HepG2 (cell line): ENCODE measurements at regions not wholly inside any gene's neighbourhood (a gene's known extent, or its start where the extent isn't known, plus 50 kb on each side); places are given as distances from the start of the nearest gene placed in this dataset.
"Not testable (repeated sequence)": the region's sequence is repeated elsewhere in the genome, so short reads cannot be mapped to it uniquely, and the experiment has no call there.

Source experiments
- ATAC-seq: fragments of 200-7000 bp; cut with Tn5 transposase; 3 replicates; pipeline ENCODE4 v1.9.1; 2020; ENCODE audit warnings: mild to moderate bottlenecking, moderate library complexity
- BruUV-seq: library from RNA; stranded (reverse); fragments of 400-500 nt; replicated peaks from 2 replicates; lab custom pipeline; 2021; lab: Mats Ljungman, UMichigan
- CTCF ChIA-PET: fragments of 300-600 bp; formaldehyde crosslinking; extraction: SDS; loops from one replicate; lab custom pipeline; 2021; ENCODE audit warnings: low total read pairs, inconsistent platforms, low intra/inter-chr PET ratio; lab: Yijun Ruan, JAX
- POLR2A ChIA-PET: fragments of 350-600 bp; sonication (Branson Sonifier 250); formaldehyde crosslinking; loops from one replicate; lab custom pipeline; 2020; ENCODE audit warnings: antibody characterized with exemption, inconsistent platforms; lab: Yijun Ruan, JAX
- DNase-seq: peaks from one replicate; pipeline ENCODE4 v3.0.0-alpha.2; 2015; ENCODE audit warnings: low spot score
- FAIRE-seq: peaks from 3 replicates; lab custom pipeline; 2011; peaks lifted over from hg19 to GRCh38; lab: Jason Lieb, UNC
- H2AFZ ChIP-seq: one replicate; pipeline ENCODE4 v1.6.1; 2011; ENCODE audit warnings: low read length, inconsistent platforms
- H3K27ac ChIP-seq: fragments of 300-600 bp; 3 replicates; pipeline ENCODE4 v1.8.0; 2011; ENCODE audit warnings: mixed run types, mild to moderate bottlenecking, mixed read lengths, low read length, inconsistent platforms; ENCODE audit not compliant: insufficient read depth; ENCODE audit errors: extremely low read length
- H3K27me3 ChIP-seq, 2 experiments: fragments of 200-600 bp in 1 of 2; 2 replicates in 1 of 2; 3 replicates in 1 of 2; pipeline versions ENCODE4 v1.6.0 to v1.8.0; 2011; ENCODE audit warnings: low read length in 2 of 2, mild to moderate bottlenecking in 2 of 2, moderate library complexity in 2 of 2, inconsistent platforms in 1 of 2; ENCODE audit not compliant: insufficient read depth in 2 of 2, control insufficient read depth in 1 of 2
- H3K36me3 ChIP-seq, 2 experiments: fragments of 200-600 bp in 1 of 2; replicated peaks in 1 of 2; 2 replicates in 1 of 2; 3 replicates in 1 of 2; pipeline versions ENCODE4 v1.5.1 to v1.8.0; 2011; ENCODE audit warnings: low read length in 2 of 2, inconsistent platforms in 1 of 2; ENCODE audit not compliant: insufficient read depth in 2 of 2, control insufficient read depth in 1 of 2
- H3K4me1 ChIP-seq: 2 replicates; pipeline ENCODE4 v1.5.1; 2012; ENCODE audit warnings: low read length, inconsistent platforms; ENCODE audit not compliant: insufficient read depth
- H3K4me2 ChIP-seq: 2 replicates; pipeline ENCODE4 v1.6.0; 2011; ENCODE audit warnings: low read depth, low read length, inconsistent platforms
- H3K4me3 ChIP-seq, 3 experiments: fragments of 200-600 bp in 1 of 3; sonication (generic), shearing (Covaris generic) in 1 of 3; replicated peaks in 1 of 3; 2 replicates each; pipeline ENCODE4 v1.5.1; 2011 to 2016; ENCODE audit warnings: low read length in 3 of 3, inconsistent platforms in 2 of 3, low read depth in 2 of 3, mild to moderate bottlenecking in 2 of 3, control low read depth in 1 of 3, mixed read lengths in 1 of 3; ENCODE audit not compliant: insufficient read depth in 1 of 3
- H3K79me2 ChIP-seq: one replicate; pipeline ENCODE4 v1.6.1; 2011; ENCODE audit warnings: low read length, inconsistent platforms; ENCODE audit not compliant: insufficient read depth
- H3K9ac ChIP-seq: 2 replicates; pipeline ENCODE4 v1.6.0; 2011; ENCODE audit warnings: mild to moderate bottlenecking, low read depth, low read length, inconsistent platforms; ENCODE audit not compliant: insufficient read depth
- H3K9me3 ChIP-seq: 2 replicates; pipeline ENCODE4 v1.5.1; 2012; ENCODE audit warnings: mild to moderate bottlenecking, low read length
- H4K20me1 ChIP-seq: 2 replicates; pipeline ENCODE4 v1.6.0; 2011; ENCODE audit warnings: inconsistent platforms, mild to moderate bottlenecking, low read length, moderate library complexity; ENCODE audit not compliant: insufficient read depth
- AFF4 ChIP-seq: sonication (generic); formaldehyde crosslinking; IDR thresholded peaks from 2 replicates; pipeline ENCODE4 v1.4.0; 2020; ENCODE audit warnings: missing genetic modification reagents
- CREM ChIP-seq, 2 experiments: sonication (generic) in 1 of 2; formaldehyde crosslinking in 1 of 2; IDR thresholded peaks; 2 replicates each; pipeline versions ENCODE4 v1.4.0 to v1.6.1; 2016 to 2020; ENCODE audit warnings: antibody characterized with exemption in 1 of 2, mild to moderate bottlenecking in 1 of 2, missing genetic modification reagents in 1 of 2
- JARID2 ChIP-seq: sonication (generic); formaldehyde crosslinking; IDR thresholded peaks from 2 replicates; pipeline ENCODE4 v1.8.1; 2023; ENCODE audit warnings: missing genetic modification reagents, inconsistent platforms; ENCODE audit not compliant: insufficient replicate concordance
- JUND ChIP-seq: sonication (generic); formaldehyde crosslinking; IDR thresholded peaks from 2 replicates; pipeline ENCODE4 v1.8.0; 2022; ENCODE audit warnings: mild to moderate bottlenecking, missing genetic modification reagents
- MAF1 ChIP-seq: sonication (generic); formaldehyde crosslinking; IDR thresholded peaks from 2 replicates; pipeline ENCODE4 v1.5.0; 2020; ENCODE audit warnings: missing genetic modification reagents, borderline replicate concordance
- MAFF ChIP-seq: IDR thresholded peaks from 2 replicates; pipeline ENCODE4 v1.6.1; 2011; ENCODE audit warnings: low read depth, low read length, improper control_type of control experiment
- MATR3 ChIP-seq: sonication (generic); formaldehyde crosslinking; IDR thresholded peaks from 2 replicates; pipeline ENCODE4 v1.4.0; 2020; ENCODE audit warnings: missing genetic modification reagents
- PRPF4 ChIP-seq: fragments of 200-400 bp; formaldehyde crosslinking; IDR thresholded peaks from 2 replicates; pipeline ENCODE4 v1.6.1; 2016; ENCODE audit warnings: low read length, low read depth; ENCODE audit not compliant: poor library complexity, severe bottlenecking
- SMAD9 ChIP-seq: sonication (generic); formaldehyde crosslinking; IDR thresholded peaks from 2 replicates; pipeline ENCODE4 v1.5.1; 2020; ENCODE audit warnings: mild to moderate bottlenecking, missing genetic modification reagents
- SP1 ChIP-seq, 2 experiments: fragments of 450-650 bp in 1 of 2; sonication (generic) in 1 of 2; formaldehyde crosslinking in 1 of 2; IDR thresholded peaks; 2 replicates each; pipeline versions ENCODE4 v1.4.0 to v1.6.1; 2016 to 2020; ENCODE audit warnings: missing genetic modification reagents in 1 of 2
- ZFP90 ChIP-seq: sonication (generic); formaldehyde crosslinking; IDR thresholded peaks from 2 replicates; pipeline ENCODE4 v1.8.0; 2022; ENCODE audit warnings: missing genetic modification reagents, mild to moderate bottlenecking, inconsistent platforms, borderline replicate concordance
- ZMAT3 ChIP-seq: sonication (generic); formaldehyde crosslinking; conservative IDR thresholded peaks from 2 replicates; pipeline ENCODE4 v1.7.0; 2021; ENCODE audit warnings: missing genetic modification reagents
- ZNF256 ChIP-seq: sonication (generic); formaldehyde crosslinking; conservative IDR thresholded peaks from 2 replicates; pipeline ENCODE4 v1.4.0; 2020; ENCODE audit warnings: missing genetic modification reagents
- ZNF333 ChIP-seq: sonication (generic); formaldehyde crosslinking; IDR thresholded peaks from 2 replicates; pipeline ENCODE4 v1.4.0; 2020; ENCODE audit warnings: mild to moderate bottlenecking, missing genetic modification reagents, borderline replicate concordance
- ZNF746 ChIP-seq: sonication (generic); formaldehyde crosslinking; IDR thresholded peaks from 2 replicates; pipeline ENCODE4 v1.8.0; 2022; ENCODE audit warnings: mild to moderate bottlenecking, missing genetic modification reagents
- ZNF749 ChIP-seq: sonication (generic); formaldehyde crosslinking; IDR thresholded peaks from 2 replicates; pipeline ENCODE4 v1.8.0; 2022; ENCODE audit warnings: mild to moderate bottlenecking, missing genetic modification reagents, moderate library complexity, borderline replicate concordance
- ZNF775 ChIP-seq: sonication (generic); formaldehyde crosslinking; IDR thresholded peaks from 2 replicates; pipeline ENCODE4 v1.4.0; 2020; ENCODE audit warnings: missing genetic modification reagents, mild to moderate bottlenecking, moderate library complexity, borderline replicate concordance
- ZNF850 ChIP-seq: sonication (generic); formaldehyde crosslinking; conservative IDR thresholded peaks from 2 replicates; pipeline ENCODE4 v1.9.0; 2021; ENCODE audit warnings: mild to moderate bottlenecking, missing genetic modification reagents
- WGBS: methylation state at CpG from one replicate; pipeline ENCODE4 v1.1.6; 2017; ENCODE audit warnings: low lambda C conversion rate; 5-methylcytosine and 5-hydroxymethylcytosine counted together
- in situ Hi-C: cut with HindIII; loops from 2 replicates; pipeline ENCODE4 v1.10.0; 2017; ENCODE audit warnings: low pct_unique_long_range_greater_than_20kb; ENCODE audit not compliant: extremely low pct_ligation_motif_present
- intact Hi-C: fragments of 100-400 bp; cut with micrococcal nuclease; formaldehyde crosslinking; loops from one replicate; pipeline ENCODE4 v1.10.0; 2022; ENCODE audit not compliant: unreplicated experiment

DNA sequence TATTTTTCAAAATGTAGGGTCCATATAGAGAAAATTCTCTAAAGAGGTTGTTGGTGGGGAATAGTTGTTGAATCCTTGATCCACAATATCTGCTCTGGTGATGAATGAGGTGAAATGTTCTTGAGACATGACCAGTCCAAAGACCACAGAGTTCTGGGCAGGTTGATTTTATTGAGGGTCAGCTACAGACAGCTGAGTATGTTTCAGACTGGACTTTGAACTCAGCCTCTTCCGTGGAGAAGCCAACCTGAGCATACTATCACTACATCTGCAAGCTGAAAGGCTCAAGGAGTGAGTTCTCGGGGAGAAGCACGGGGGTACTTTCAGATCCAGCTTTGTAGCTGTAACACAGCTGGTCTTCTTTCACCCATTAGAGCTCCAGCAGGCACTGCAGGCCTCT lies 168.4 kb upstream of the NPY2R start (continued):
- no peak for TF ChIP-seq AFF4 (CRISPR knock-in tag)
- no peak for TF ChIP-seq PRPF4
- TF ChIP-seq ZNF256 (CRISPR knock-in tag) = no peak
- TF ChIP-seq MAFF = no peak

DNA sequence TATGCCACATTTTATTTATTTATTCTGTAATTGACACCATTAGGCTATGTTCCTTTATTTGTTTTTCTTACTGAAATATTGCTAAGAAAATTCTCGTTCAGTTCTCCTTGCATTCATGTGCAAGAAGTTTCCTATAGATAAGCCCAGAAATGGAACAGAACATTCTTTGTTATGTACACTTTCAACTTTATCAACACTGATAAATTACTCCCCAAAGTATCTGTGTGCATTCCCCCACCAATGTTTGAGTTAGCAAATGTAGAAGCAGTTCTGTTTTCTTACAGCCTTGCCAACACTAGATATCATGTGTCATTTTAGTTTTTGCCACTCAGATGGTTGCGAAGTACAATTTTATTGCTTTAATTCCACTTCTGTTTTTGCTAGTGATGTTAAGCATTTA lies 166.4 kb upstream of the NPY2R start:
- BruUV-seq = no TSS peak
- intact Hi-C loops = no loop called here
- CTCF ChIA-PET = no interaction called here

DNA sequence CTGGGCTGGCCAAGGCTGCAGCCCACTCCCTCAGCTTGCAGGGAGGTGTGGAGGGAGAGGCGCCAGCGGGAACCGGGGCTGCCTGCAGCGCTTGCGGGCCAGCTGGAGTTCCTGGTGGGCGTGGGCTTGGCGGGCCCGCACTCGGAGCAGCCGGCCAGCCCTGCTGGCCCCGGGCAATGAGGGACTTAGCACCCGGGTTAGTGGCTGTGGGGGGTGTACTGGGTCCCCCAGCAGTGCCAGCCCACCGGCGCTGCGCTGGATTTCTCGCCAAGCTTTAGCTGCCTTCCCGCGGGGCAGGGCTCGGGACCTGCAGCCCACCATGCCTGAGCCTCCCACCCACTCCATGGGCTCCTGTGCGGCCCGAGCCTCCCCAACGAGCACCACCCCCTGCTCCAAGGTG lies 164.2 kb upstream of the NPY2R start:
- H3K4me3 ChIP-seq, H4K20me1 ChIP-seq, BruUV-seq, H3K9ac ChIP-seq, H3K27me3 ChIP-seq, H3K4me2 ChIP-seq, H3K4me1 ChIP-seq, H3K27ac ChIP-seq, FAIRE-seq, H3K9me3 ChIP-seq, POLR2A ChIA-PET, ATAC-seq, DNase-seq, H3K79me2 ChIP-seq, CTCF ChIA-PET, in situ Hi-C loops, H3K36me3 ChIP-seq, intact Hi-C loops, H2AFZ ChIP-seq: not testable (repeated sequence)
- WGBS = no CpG with 5 or more reads among the region's 22 CpGs

More for the DNA sequence above, 166.4 kb upstream of the NPY2R start:
- ATAC-seq (no peak), DNase-seq (no peak), FAIRE-seq (no peak)
- Histone ChIP-seq H3K27me3 (no peaks in the 10 kb centered on the region), H2AFZ (no peak overlapping the region), H3K4me3 (no peak overlapping the region), H3K27ac (no peak overlapping the region), H3K9ac (no peak overlapping the region), H3K36me3 (no peaks in the 10 kb centered on the region), H3K4me2 (no peak overlapping the region), H3K79me2 (no peaks in the 10 kb centered on the region), H3K9me3 (no peaks in the 10 kb centered on the region), H3K4me1 (no peaks in the 10 kb centered on the region), H4K20me1 (no peaks in the 10 kb centered on the region)
- in situ Hi-C loops = no loop called here
- TF ChIP-seq SP1 (IDR thresholded peaks at IDR 0.05) (no peak), SP1 (CRISPR knock-in tag; IDR thresholded peaks at IDR 0.05) (no peak), ZNF746 (CRISPR knock-in tag) (no peak), ZFP90 (CRISPR knock-in tag) (no peak), JARID2 (CRISPR knock-in tag) (no peak), ZNF775 (CRISPR knock-in tag) (no peak), MAF1 (no peak), JUND (CRISPR knock-in tag) (no peak), ZNF850 (no peak), ZNF333 (CRISPR knock-in tag) (no peak), MATR3 (CRISPR knock-in tag) (no peak), ZMAT3 (CRISPR knock-in tag) (no peak), CREM (IDR thresholded peaks at IDR 0.05) (no peak), CREM (CRISPR knock-in tag; IDR thresholded peaks at IDR 0.05) (no peak), ZNF749 (CRISPR knock-in tag) (no peak), SMAD9 (CRISPR knock-in tag) (no peak)
- 0% methylated on average over 2 of the region's 2 CpGs for WGBS
- POLR2A ChIA-PET = no interaction called here
